Occipital lobe (tissue), 1 donor: ENCODE measurements at regions not wholly inside any gene's neighbourhood (a gene's known extent, or its start where the extent isn't known, plus 50 kb on each side); places are given as distances from the start of the nearest gene placed in this dataset.

ENCODE experiments used
- DNase-seq: peaks from one replicate; lab custom pipeline; 2025; lab: John Stamatoyannopoulos, UW

DNA sequence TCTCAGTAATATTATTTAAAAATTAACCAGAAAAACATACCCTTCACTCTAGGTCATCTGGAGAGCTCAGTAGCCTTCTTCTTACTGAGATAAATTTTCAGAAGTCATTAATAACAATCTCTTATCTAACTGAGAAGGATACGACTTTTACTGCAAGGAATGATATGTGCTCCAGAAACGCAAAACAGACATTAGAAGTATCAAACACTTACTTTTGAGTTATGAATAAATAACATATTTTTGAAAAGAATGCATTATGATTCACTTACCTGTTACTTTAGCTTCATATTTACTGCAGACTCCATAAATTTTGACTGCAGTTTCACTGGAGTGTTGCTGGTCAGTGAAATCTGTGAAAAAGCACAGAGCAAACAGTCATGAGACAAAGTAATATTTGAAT, 668.7 kb upstream of the NRSN1 start:
- DNase-seq: no peak

DNA sequence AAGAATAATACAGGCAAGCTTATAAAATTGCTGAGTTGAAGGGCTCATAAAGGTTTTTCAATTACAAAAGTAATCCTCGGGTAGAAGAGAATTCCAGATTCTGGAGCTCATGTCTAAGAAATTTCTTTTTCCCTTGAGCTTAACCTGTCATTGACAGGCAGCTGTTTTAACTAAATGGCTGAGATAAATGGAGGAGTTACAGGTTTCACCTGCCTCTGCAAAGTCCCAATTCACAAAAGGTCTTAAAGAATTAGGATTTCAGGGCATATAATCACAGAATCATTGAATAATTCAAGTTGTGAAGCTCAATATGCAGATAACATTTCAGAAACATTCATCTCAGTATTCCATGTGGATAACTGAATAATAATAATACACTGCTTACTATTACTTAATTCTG, 660.1 kb upstream of the NRSN1 start:
- no peak for DNase-seq

DNA sequence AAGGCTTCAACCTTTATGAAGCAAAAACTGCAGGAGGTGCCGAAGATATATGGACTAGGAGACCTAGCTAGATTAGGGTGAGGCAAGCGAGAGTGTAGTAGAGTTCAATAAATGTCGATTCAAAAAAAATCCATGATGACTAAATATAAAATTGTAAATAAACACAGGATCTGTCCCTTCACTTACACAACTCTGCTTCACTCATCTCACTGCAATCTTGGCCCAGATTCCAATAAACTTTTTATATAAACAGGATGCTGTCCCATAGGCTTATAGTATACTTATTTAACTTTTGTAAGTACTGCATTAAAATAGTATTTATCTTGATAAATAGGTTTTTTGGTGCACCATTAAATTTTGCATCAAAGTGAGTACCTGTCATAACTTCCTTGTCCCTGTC, 648.4 kb upstream of the NRSN1 start:
- no peak for DNase-seq

DNA sequence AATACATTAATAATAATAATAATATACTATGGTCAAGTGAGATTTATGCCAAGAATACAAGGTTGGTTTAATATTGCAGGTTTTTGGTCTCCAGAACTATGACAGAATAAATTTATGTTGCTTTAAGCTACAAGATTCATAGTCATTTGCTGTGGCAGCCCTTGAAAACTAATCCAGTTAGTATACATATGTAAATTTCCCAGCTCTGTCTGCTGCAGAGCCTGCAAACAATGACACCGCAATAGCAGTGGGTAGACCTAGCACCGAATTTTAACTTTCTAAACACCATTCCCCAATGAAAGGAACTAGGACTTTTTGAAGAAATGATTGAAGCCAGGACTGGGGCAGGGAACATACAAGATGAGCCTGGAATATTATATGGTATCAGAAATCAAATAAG, 647.7 kb upstream of the NRSN1 start:
- no peak for DNase-seq

DNA sequence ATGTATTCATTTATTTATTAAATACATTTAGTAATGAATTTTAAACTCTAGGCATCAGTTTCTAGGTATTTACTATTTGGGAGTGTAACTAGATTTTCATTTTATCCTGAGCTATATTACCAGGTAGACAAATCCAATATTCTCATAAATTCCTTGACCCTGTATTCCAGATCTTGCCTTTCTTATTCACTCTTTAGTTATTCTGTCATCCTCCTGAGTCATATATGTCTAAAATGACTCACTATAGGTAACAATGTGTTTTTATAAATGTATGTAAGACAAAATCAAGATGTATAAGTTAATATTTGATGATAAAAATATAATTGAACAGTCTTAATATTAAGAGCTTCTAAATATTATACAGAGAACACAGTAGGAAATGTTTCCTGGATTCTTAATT, 642.1 kb upstream of the NRSN1 start:
- no peak for DNase-seq

DNA sequence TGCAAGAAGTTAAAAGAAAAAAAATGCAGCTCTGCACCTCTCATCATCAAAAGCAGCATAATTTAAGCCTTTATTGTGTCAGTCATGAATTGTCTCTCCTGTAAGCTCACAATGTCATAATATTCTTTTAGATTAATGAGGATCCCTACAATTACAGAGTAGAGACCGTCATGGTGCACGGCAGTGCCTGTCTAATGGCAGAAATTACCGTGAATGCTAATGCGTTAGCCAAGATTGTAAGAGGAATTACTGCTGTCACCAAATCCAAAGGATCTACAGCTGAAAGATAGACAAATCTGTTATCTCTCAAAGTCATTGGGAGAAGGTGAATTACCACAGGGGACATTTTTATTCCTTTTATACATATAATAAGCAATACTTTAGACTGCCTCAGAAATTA, 631.6 kb upstream of the NRSN1 start:
- no peak for DNase-seq

DNA sequence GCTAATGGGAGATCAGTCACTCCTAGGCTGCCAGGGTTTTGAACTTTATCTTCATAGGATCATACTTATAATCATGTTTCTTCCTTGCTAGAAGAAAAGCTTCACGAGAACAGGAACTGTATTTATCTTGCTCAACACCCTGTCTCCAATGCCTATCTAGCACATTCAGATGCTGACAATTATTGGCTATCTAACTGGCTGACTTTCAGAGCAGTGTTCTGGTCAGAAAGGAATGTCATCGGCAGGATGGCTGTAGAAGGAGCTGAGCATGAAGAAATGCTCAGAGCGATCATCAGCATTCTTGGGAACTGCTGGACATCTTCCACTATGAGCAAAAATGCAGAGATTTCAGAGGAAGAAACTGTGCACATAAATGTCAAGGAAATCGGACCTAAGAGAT, 628.0 kb upstream of the NRSN1 start:
- no peak for DNase-seq

DNA sequence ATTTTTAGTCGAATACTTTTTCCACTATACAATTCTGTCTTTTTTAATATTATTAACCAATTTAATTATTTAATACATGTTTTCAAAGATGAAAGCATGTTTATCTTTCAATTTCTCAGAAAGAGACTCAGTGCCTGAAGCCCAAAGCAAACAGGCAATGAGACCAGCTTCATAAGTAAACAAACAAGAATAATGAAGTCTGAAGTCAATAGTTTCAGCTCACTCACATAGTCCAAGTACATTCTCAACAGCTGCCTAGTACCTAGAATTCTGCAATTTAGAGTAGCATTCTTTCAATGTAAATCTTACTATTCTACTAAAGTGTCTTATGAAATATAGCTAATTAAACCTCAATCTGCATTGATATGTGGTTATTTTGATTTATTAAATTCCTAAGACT, 626.5 kb upstream of the NRSN1 start:
- no peak for DNase-seq

DNA sequence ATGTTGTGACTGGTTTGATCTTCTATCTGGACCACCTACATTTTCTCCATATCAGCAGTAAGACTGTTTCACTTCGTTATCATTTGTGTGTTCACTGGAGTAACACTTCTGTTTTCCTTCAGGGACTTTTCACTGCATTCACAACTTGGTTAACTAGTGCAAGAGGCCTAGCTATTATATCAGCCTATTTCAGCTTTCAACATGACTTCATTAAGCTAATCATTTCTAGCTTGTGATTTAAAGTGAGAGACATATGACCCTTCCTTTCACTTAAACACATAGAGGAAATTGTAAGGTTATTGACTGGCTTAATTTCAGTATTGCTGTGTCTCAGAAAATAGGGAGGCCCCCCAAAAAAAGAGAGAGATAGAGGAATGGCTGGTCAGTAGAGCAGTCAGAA, 622.8 kb upstream of the NRSN1 start:
- DNase-seq: no peak

DNA sequence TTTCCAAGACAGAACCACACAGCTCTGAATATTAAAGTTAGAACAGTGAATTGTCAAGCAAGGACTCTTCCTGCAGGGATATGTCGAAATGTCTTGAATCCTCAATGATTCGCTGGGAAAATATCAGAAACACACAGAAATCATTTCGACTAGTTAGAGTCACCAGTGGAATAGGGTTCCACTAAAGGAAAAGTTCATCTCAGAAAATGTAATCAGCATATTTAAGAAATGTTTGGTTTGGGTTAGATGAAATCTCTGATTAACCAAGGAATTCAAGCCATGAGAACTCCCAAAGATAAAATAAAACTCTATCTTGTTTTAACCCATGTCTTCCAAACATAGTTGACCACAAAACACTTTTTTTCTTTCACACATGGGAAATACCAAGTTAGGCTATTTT, 621.0 kb upstream of the NRSN1 start:
- no peak for DNase-seq

DNA sequence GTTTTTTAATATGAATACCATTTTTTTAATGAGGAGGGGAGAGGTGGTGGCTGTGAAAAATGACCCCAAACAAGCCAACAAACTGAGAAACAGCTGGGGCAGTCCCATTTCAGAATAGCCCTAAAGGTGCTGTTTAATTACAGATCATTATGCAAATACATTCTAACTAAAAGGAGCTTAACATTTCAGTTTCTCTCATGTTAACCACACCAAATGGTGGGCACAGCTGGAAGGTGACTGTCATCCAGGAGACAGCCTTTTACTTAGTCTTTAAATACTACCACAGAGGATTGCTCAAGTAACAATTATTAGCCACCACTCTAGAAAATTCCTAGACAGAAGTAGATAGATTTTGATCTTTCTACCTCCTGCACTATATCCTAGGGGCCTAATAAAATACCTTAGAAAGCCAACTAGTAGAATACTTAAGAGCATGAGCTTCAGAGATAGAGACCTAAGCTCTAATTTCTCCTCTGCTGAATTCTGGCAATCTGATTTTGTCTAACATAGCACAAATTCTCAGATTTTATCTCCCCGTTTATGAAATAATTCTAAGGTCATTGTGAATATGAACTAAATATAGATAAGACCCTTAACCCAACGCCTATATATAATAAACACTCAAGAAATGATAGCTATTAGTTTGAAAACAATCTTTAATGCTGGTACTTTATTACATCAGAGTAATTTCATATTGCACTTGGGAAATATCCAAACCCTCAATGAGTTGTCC, 615.1 kb upstream of the NRSN1 start:
- DNase-seq: no peak

DNA sequence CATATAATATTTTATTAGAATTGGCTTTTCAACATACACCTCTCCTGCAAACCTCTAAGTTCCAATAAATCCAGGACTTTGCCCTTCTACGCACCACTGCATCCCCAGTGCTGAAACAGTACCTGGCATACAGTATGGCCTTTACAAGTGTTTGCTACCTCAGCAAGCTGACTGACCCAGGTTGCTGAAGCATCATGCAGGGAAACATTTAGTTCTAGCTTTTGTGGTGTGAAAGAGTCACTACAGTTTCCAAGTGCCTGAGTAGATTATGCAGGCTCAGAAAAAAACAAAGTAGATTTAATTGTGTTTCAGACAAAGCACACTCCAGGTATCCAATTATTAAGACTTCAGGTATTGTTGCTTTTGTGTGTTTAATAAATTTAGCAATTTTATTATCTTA, 614.2 kb upstream of the NRSN1 start:
- DNase-seq: no peak

DNA sequence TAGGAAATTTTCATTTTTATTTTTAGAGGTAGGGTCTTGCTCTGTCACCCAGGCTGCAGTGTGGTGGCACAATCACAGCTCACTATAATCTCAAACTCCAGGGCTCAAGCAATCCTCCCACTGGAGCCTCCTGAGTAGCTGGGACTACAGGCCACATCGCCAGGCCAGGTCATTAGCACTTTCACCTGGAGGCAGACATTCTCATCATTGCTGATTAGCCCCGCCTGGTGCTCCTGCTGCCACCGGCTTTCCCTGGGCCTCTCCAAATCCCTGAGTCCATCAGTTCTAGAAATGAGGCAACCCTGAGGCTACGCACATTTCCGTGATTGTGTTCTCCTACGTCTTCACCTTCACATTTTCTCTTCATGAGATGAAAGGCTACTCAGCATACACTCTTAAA, 607.7 kb upstream of the NRSN1 start:
- no peak for DNase-seq

DNA sequence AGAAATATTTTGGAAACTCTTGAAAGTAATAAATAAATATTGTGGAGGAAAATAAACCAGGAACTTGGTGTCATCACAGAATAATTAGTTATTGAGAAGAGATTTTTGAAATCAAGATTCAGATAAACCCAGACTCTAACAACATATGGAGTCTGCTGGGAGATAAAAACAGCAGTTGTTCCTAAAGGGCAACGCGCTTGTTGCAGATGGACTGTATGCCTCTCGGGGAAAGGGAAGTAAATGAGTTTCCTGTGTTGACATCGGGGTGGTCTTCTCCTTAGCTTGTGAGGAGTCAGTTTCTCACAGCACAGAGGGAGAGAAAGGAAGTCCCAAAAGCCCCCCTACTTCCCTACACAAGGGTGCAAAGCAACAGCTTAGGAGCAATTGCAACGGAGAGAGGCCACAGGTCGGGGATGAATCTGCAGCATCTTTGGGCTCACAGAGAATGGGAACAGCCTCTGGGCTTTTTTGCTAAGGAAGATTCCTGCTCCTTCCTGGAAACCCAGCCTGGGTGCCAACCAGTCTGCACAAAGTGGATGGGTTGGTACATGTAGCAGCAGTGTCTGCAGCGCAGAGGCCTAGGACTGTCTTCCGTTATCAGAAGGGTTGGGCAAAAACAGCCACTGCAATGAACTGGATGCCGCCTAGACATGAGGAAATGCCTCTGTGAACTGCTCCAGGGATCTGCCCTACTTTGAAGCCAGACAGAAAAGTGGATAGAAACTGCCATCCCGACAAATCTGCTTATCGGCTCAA, 603.0 kb upstream of the NRSN1 start:
- no peak for DNase-seq

DNA sequence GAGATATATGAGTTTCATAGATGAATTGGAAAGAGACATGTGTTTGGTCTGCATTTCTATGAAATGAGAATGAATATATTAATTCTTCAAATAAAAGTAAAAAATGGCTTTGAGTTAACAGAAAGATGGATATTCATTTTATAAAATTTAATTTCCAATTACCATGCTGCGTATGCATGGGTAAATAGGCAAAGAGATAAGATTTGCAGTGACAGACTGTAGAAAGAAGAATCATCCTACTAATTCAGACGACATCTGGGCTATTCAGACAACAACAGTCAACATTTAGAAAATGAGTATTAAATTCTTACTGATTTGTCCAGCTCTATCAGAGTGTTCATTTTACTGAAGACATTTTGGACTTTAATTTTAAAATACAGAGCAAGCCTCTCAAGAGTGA, 602.2 kb upstream of the NRSN1 start:
- no peak for DNase-seq

DNA sequence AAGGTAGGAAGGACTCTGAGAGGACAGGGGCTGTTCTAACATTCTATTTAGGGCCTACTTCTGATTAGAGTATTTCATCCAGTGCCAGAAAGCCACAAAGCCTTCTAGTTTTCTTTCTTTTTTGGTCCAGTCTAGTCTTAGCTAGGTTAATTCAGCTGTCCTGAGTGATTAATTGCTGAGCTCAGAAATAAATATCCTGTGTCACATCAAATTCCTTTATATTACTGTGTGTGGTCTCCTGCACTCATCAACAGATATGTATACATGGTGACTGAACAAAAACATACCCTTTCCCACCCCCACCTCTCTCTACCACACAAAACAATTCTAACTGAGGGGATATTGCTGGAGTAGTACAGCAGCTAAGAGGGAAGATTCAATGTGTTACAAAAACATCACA, 601.5 kb upstream of the NRSN1 start:
- no peak for DNase-seq

DNA sequence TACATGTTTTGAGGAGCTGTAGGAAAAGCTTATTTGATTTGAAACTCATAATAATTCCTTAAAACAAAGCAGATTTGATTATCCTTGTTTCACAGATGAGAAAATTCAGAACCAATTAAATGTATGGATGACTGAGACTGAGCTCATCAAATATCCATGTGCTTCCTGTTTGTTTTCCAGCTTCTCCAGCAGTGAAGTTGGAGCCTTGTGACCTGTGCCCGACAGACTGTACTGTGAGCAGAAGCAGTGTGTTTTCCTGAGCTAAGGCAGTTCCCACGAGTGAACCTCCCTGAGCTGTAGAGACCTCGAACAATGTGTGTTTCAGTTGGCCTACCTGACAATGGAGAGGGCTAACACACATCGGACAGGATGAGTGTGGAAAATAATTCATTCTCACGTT, 599.5 kb upstream of the NRSN1 start:
- no peak for DNase-seq

DNA sequence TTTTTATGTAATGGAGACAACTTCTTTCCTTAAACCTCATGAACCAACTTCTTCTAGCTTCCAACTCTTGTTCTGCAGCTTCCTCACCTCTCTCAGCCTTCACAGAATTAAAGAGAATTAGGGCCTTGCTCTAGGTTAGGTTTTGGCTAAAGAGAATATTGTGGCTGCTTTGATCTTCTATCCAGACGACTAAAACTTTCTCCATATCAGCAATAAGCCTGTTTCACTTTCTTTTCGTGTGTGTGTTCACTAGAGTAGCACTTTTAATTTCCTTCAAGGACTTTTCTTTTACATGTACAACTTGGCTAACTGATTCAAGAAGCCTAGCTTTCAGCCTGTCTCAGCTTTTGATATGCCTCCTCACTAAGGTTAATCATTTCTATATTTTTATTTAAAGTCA, 596.1 kb upstream of the NRSN1 start:
- no peak for DNase-seq

DNA sequence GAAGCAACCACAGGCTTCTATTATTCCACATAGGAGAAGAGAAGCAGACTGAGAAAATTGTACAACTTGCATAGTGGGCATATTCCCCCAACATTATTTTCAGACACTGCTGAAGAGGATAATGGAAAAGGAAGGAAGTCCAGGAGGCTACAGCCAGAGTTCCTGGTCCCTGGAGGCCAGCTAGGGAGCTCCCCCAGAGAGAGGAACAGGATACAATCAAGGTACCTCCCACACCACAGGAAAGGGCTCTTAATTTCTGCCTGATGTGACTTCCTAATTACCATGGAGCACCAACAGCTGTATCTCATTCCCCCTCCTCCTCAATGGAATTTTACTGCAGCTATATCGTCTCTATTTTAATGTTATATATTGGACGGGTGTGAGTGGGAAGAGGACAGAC, 594.3 kb upstream of the NRSN1 start:
- DNase-seq: no peak

DNA sequence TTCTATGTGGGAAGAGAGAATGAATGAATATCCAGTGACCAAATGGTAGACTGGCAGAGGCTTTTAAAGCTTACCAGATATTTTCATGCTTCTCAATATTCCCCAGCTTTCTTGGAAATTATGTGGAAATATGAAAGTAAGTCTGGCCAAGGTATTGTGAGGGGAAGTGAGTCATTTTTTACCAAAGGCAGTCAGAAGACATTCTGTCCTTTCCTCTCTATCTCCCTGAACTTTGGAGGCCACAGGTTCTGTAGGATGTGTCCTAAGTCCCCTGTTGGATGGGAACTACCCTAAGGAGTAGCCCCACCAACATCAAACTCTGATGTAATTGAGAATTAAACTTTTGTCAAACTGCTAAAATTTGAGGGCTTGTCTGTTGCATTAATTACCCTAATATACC, 593.8 kb upstream of the NRSN1 start:
- DNase-seq: no peak

DNA sequence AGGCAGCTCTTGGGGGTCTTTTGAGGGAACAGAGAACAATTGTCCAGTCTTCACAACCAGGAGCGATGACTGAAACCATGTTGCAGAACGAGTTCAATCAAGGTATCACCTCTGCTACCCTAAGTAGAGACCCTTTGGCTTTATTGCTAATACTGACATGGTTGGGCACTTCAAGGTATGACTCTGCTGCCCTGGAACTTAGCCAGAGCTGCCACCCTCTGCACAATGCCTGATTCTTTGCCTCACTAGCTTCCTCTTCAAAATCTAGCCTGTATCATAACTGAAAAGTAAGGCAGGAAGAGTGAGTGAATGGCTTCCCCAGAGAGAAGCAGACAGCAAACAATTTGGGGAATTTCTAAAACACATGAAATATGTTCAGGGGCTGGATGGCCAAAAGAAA, 592.7 kb upstream of the NRSN1 start:
- no peak for DNase-seq

DNA sequence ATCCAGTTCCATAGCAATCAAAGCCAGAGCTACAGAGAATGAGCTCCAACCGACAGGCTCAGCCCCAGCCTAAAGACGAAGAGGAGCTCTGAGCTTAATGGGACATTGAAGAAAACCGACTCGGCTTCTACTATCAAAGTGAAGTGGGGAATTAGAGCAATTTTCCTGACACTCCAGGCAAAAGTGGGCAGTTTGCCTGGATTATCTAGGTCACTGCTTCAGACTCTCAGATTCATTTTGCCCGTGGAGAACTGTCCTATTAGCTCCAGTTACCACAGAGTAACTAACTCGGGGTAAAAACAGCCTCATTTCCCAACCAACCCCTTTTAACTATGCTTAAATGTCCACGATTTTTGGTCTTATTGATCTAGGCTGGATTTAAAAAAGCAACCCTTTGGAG, 592.1 kb upstream of the NRSN1 start:
- no peak for DNase-seq

DNA sequence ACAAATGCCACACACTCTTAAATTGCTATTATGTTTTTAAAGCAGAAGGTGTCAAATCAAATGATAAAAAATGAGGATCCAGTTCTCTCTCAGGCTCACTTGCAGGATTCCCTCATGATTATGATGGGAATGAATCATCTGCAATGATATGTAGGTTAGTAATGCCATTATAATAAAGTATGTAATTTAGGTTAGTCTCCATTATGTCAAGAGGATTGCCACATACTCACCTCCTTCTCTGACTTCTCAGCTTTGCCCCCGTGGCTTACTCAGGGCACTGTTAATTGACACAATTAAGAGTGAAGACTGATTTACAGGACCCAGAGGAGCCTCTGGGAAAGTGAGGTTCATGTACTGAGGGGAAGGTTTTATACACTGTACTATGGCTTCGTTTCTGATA, 591.7 kb upstream of the NRSN1 start:
- DNase-seq: no peak

DNA sequence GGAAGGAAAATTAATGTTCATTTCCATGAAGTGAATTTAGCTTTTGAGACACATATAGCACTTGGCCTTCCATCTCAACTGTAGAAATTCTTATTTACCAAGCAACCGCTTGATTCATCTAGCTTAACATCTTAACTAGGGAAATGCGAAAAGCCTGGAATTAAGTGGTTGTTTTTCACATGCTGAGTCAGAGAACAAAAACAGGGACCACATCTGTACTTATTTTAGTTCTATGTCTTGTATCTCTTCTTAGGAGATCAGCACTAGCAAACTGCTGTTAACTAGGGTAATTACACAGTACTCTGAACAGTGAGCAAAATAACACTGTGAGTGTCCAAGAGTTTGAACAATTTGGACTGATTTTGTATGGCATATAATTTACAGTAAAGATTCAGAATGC, 590.9 kb upstream of the NRSN1 start:
- no peak for DNase-seq
